GM18907 (cell line): ENCODE measurements at regions not wholly inside any gene's neighbourhood (a gene's known extent, or its start where the extent isn't known, plus 50 kb on each side); places are given as distances from the start of the nearest gene placed in this dataset.

Experiments used
- ATAC-seq: cut with Tn5 transposase; IDR thresholded peaks from one replicate; pipeline ENCODE4 v1.9.1; 2021; ENCODE audit warnings: mild to moderate bottlenecking, moderate library complexity; ENCODE audit not compliant: unreplicated experiment

DNA sequence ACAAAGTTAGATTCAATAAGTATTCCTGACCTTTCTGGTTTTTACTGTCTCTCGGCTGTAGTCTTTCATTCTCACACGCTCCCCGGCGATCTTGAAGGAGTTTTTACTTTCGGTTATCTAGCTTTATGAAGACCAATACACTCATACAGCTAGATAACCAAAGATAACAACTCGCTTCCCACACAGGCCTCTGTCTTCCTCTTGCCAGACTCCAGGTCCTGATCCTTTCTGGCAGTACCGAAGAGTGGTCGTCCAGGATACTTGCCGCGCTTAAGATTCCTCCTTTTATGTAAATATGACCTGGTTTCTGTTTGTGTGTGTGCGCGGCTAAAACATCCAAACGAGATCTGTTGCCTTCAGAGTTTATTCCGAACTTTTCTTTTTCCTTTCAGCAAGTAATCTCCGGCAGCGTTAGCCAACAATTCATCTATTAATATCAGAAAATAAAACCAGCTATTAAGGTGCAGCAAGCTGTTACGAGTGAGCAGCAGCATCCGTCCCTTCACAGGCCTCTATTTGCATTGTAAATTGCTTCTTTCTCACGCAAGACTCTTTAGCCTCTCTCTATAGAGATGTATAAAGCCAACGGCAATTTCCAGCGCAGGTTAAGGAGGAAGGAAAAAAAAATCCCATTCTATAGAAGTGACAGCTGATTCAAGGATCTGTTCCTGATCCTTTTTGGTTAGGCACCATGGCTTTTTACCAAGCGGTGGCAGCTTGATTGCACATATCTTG lies 216.1 kb downstream of the MEF2C start:
- peak; percentile 78 for ATAC-seq

- ATAC-seq = no peak
These were observed 217.2 kb downstream of the MEF2C start for GRCh38 chr5:88665750-88666215.

DNA sequence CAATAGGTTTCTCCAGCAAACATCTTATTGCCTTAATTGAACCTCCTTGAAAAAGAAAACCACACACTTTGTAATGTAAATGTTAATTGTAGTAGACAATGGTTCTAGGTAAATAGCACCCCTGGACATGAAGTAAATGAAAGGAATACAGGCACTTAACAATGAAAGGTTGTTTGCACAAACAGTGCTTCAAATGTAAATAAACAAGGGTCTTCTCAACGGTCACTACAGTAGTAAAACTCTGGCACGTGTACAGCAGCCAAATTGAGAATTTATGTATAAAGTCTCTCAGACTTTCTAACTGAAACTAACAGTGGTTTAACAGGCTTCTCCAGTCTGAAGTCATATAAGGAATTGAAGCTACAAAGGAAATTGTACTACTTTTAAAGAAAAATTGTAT lies 218.3 kb downstream of the MEF2C start:
- ATAC-seq = no peak

GRCh38 chr5:88663793-88664216 lies 219.2 kb downstream of the MEF2C start:
- no peak for ATAC-seq

DNA sequence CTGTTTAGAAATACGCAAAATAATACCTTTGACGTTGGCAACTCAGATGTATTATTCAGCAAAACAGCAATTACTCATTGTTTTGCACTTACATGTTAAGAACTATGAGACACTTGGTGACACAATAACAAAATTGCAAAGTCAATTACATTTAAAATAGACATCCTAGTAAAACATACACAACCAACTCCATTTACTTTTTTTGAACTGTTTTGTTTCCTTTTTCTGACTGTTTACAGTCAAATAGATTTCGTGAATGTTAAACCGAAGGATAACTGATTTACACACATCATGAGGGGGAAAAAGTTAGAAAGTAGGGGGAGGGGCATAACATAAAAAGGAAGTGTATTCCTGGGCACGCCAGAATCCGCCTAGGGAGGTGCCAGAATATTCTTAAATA lies 220.1 kb downstream of the MEF2C start:
- ATAC-seq = no peak

GRCh38 chr5:88661806-88662207 lies 221.2 kb downstream of the MEF2C start:
- no peak for ATAC-seq

- peak; percentile 74 for ATAC-seq
These were observed 221.8 kb downstream of the MEF2C start for GRCh38 chr5:88660947-88661805.

DNA sequence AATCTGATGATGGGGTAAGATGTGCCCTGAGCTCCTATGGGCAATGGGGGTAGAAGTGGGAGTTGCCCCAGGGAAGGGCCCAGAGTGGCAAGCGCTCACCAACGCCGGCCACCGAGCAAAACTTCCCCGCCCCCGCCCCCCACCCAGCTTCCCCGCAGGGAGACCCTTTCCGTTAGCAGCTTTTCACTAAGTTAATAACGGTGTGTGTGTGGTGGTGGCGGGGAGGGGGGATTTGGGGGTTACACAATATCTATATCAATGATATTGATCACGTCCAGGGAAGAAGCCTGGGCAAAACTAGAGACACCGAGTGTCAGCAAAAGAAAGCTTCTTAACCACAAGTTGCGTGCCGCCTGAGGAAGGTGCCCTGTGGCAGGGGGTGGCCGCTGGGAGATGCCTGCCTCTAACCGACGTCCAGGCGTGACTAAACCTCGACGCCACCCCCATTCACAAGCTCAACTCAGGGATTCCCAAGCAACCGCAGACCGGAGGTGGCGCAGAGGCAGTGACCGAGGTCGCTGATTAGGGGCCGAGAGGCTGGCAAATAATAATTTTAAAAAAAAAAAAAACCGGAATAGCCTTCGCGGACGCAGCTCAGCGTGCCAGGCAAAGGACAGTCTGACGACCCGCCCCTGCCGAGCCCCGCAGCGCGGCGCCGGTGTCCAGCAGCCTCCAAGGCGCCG lies 222.6 kb downstream of the MEF2C start:
- peak; percentile 48 for ATAC-seq

DNA sequence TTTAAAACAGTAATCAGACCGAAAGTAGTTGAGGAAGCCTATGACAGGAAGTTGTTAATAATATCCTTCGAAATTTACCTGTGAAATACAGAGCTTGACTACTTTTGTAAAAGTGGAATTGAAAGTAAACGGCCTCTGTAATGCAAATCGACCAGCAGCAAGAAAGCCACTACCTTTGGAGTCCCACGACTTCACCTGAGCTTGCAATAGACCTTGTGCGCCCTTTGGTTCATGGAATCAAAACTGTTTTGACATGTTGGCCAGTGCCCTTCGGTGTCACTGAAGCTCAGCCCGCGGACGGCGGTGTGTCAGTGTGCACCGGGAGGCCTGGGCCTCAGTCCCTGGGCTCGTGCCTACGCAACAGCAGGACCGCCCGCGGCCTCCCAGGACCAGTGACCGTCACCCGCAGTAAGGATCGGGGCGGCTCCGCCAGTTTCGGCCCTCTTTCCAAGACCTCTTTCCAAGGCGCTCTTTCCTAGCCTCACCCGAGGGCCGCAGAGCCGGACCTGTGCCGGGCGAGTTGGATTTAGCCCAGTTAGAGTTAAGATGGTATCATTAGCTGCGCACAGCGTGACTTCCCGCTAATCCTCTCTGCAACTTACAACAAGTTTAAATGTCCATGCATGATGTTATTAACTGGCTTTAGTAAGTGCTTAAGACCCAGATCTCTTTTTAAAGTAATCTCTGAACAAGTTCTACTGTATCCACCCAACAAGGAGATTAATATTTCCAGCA lies 223.3 kb downstream of the MEF2C start:
- ATAC-seq = peak; percentile 48

DNA sequence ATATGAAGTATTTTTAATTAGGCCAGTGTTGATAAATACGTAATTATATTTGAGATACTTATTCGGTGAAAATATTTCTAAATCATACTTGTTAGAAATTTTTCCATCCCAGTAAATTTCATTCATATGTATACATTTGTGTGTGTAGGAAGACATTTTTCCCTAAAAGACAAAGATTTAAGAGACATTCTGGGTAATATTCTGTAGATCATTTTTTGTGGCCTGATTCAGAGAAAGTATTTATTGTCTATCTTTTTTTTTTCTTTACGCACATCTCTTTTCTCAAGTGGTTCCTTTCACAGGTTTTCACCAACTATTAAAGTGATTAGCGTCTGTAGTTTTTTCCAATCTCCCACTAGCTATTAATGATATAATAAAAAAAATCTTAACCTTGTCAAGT lies 224.1 kb downstream of the MEF2C start:
- no peak for ATAC-seq

- ATAC-seq = no peak
These were observed 224.8 kb downstream of the MEF2C start for GRCh38 chr5:88657906-88658775.

GRCh38 chr5:88657136-88657535 lies 225.8 kb downstream of the MEF2C start:
- ATAC-seq = no peak

GRCh38 chr5:88656221-88656950 lies 226.6 kb downstream of the MEF2C start:
- no peak for ATAC-seq

GRCh38 chr5:88653471-88653870 lies 229.5 kb downstream of the MEF2C start:
- no peak for ATAC-seq

DNA sequence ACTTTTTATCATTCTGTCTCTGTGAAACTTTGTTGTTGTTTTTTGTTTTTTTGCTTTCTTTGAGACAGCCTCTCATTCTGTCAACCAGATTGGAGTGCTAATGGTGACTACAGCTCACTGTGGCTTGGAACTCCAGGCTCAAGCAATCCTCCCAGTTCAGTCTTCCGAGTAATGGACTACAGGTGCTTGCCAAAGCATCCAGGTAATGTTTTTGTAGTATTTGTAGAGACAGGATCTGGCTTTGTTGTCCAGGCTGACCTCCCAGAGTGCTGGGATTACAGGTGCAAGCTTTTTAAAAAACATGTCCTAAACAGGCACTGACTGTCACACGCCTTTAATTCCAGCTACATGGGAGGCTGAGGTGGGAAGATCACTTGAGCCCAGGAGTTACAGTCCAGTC lies 235.1 kb downstream of the MEF2C start:
- no peak for ATAC-seq

DNA sequence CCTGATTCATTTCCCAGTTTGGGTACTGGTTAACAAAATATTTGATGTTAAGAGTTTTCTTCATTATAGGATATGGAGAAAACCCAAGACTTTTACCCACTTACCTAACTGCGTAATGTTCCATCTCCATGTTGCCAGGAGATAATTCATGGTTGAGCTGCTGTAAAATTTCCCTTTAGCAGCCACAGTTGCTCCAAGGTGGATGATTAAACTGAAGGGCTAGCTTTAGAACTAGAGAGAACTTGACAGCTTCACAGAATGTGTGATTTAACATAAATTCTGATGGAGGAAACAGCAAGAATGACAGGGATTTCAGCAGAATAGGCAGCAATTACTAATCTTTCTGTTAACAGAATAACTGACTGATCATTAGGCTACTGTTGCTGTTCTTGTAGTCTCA lies 236.1 kb downstream of the MEF2C start:
- no peak for ATAC-seq

- no peak for ATAC-seq
These were observed 238.3 kb downstream of the MEF2C start for GRCh38 chr5:88644676-88645075.

DNA sequence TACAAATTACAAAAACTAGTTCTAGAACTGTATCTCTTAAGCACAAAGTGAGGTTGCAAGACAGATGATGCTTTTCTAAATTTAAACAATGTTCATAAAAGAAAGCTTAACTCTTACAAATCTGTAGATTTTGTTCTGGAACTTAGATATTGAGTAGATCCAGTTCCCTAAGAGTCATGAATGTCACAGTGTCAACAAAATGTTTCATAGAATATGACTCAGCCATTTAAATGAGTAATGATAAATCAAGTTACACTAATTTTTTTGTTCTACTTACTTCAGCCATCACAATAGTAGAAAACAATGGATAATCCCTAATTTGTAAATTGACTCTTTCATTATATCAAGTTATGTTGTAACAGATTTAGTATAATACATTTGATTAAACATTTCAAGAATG lies 239.7 kb downstream of the MEF2C start:
- ATAC-seq = no peak

- no peak for ATAC-seq
These were observed 249.0 kb downstream of the MEF2C start for GRCh38 chr5:88634014-88634413.
